ENCODE measurements at regions not wholly inside any gene's neighbourhood (a gene's known extent, or its start where the extent isn't known, plus 50 kb on each side); places are given as distances from the start of the nearest gene placed in this dataset.
"Not testable (repeated sequence)": the region's sequence is repeated elsewhere in the genome, so short reads cannot be mapped to it uniquely, and the experiment has no call there.

DNA sequence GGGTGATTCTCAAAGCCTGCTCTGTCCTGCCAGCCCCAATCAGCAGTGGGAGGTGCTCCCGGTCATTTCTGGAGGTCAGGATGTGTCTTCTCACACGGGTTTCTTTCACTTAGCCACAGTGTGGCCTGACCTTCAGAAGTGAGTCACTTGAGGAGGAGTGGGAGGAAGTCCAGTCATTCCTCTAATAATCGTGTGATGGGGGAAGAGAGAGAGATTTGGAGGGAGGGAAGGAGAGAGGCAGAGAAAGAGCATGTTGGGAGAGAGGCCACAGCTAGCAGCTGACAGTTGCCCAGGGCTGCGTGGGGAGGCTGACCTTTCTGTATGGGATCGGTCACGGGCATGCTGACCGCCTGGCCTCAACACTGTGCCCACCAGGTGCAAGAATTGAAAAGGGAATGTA lies 139.9 kb downstream of the NPIPB11 start:
- TF ChIP-seq, protein P1, sequence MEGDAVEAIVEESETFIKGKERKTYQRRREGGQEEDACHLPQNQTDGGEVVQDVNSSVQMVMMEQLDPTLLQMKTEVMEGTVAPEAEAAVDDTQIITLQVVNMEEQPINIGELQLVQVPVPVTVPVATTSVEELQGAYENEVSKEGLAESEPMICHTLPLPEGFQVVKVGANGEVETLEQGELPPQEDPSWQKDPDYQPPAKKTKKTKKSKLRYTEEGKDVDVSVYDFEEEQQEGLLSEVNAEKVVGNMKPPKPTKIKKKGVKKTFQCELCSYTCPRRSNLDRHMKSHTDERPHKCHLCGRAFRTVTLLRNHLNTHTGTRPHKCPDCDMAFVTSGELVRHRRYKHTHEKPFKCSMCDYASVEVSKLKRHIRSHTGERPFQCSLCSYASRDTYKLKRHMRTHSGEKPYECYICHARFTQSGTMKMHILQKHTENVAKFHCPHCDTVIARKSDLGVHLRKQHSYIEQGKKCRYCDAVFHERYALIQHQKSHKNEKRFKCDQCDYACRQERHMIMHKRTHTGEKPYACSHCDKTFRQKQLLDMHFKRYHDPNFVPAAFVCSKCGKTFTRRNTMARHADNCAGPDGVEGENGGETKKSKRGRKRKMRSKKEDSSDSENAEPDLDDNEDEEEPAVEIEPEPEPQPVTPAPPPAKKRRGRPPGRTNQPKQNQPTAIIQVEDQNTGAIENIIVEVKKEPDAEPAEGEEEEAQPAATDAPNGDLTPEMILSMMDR (IDR thresholded peaks at IDR 0.05) = not testable (repeated sequence)
- TF ChIP-seq POLR2A (IDR thresholded peaks at IDR 0.05) = not testable (repeated sequence)

Measured in body of pancreas (tissue), 4 donors.